ENCODE measurements at regions not wholly inside any gene's neighbourhood (a gene's known extent, or its start where the extent isn't known, plus 50 kb on each side); places are given as distances from the start of the nearest gene placed in this dataset.

DNA sequence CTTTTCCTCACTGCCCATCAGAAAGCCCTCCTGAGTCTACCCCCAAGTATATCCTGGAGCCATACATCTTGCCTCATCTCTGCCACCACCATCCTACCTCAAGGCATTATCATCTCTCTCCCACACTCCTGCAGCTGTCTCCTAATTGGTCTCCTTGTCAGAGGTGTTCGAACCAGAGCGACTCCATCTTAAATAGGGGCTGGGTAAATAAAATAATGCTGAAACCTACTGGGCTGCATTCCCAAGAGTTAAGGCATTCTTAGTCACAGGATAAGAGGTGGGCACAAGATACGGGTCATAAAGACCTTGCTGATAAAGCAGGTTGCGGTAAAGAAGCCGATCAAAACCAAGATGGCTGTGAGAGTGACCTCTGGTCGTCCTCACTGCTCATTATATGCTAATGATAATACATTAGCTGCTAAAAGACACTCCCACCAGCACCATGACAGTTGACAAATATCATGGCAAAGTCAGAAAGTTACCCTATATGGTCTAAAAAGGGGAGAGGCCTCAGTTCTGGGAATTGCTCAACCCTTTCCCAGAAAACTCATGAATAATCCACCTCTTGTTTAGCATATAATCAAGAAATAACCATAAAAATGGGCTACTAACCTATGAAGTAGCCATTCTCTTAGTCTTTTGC lies 97.0 kb upstream of the C16orf82 start:
- no peak for DNase-seq
- no TSS peak for BruUV-seq (replicated peaks)
- CTCF ChIA-PET: no interaction called here
- Mint-ChIP-seq H3K27me3 (ENCODE audit: unreplicated experiment) (peaks cover 5% of the 10 kb centered on the region), H3K36me3 (ENCODE audit: insufficient read depth, unreplicated experiment) (no peaks in the 10 kb centered on the region), H3K4me3 (ENCODE audit: low read depth, unreplicated experiment) (no peak overlapping the region), H3K9me3 (ENCODE audit: low read depth, unreplicated experiment) (peaks cover 3% of the 10 kb centered on the region), H3K27ac (ENCODE audit: unreplicated experiment) (no peak overlapping the region), H3K4me1 (ENCODE audit: low read depth, unreplicated experiment) (no peaks in the 10 kb centered on the region)
- TF ChIP-seq, protein P1, sequence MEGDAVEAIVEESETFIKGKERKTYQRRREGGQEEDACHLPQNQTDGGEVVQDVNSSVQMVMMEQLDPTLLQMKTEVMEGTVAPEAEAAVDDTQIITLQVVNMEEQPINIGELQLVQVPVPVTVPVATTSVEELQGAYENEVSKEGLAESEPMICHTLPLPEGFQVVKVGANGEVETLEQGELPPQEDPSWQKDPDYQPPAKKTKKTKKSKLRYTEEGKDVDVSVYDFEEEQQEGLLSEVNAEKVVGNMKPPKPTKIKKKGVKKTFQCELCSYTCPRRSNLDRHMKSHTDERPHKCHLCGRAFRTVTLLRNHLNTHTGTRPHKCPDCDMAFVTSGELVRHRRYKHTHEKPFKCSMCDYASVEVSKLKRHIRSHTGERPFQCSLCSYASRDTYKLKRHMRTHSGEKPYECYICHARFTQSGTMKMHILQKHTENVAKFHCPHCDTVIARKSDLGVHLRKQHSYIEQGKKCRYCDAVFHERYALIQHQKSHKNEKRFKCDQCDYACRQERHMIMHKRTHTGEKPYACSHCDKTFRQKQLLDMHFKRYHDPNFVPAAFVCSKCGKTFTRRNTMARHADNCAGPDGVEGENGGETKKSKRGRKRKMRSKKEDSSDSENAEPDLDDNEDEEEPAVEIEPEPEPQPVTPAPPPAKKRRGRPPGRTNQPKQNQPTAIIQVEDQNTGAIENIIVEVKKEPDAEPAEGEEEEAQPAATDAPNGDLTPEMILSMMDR (IDR thresholded peaks at IDR 0.05; ENCODE audit: unreplicated experiment): no peak
- intact Hi-C loops (cut with micrococcal nuclease; ENCODE audit: unreplicated experiment): no loop called here

DNA sequence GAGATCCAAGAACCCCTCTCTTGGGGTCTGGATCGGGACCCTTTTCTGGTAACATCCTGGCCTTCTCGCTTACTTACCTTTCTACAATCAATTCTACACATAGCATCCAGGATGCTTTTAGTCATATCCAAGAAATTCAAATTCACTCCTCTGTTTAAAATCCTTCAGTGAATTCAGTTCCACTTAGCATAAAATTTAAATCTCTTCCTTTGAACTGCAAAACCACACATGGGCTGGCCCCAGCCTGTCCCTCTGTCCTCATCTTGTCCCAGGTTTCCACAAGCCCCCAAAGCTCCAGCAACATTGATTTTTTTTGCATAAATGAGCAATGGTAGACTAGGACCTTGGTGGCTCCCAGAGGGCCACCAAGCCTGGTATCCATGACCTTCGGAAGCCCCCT lies 96.4 kb upstream of the C16orf82 start:
- BruUV-seq (replicated peaks): no TSS peak
- intact Hi-C loops (cut with micrococcal nuclease; ENCODE audit: unreplicated experiment): no loop called here
- no peak overlapping the region for H3K27ac Mint-ChIP-seq (ENCODE audit: unreplicated experiment)

DNA sequence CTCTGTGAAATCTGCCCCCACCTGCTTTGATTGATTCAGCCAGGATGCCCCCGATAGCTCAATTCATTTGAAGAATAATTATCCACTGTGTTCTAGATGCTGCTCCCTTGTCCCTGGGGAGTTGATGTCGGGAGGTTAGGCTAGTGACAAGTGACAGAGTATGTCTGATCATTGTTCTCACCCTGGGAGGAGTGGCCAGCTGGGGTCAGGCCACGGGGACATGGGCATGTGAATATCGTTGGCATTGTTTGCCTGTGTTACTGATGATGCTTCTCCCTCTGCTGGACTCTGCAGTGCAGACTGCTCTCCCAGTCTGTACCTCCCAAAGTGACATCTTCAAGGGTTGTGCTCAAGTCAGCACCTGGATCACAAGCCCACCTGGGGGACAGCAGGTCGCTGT lies 89.9 kb upstream of the C16orf82 start:
- Mint-ChIP-seq H3K9me3 (ENCODE audit: low read depth, unreplicated experiment) (no peaks in the 10 kb centered on the region), H3K4me1 (ENCODE audit: low read depth, unreplicated experiment) (no peaks in the 10 kb centered on the region), H3K27ac (ENCODE audit: unreplicated experiment) (no peak overlapping the region), H3K4me3 (ENCODE audit: low read depth, unreplicated experiment) (no peak overlapping the region), H3K27me3 (ENCODE audit: unreplicated experiment) (peaks cover 8% of the 10 kb centered on the region), H3K36me3 (ENCODE audit: insufficient read depth, unreplicated experiment) (no peaks in the 10 kb centered on the region)
- intact Hi-C loops (cut with micrococcal nuclease; ENCODE audit: unreplicated experiment): no loop called here
- TF ChIP-seq, protein P1 (IDR thresholded peaks at IDR 0.05; ENCODE audit: unreplicated experiment): no peak
- CTCF ChIA-PET: interaction anchor here (1.3 kb wide), 1 partner anchor 10 kb away, joined by 3 read pairs; no protein-coding TSS in a partner anchor
- DNase-seq: no peak
- BruUV-seq (replicated peaks): no TSS peak

More for the DNA sequence above, 96.4 kb upstream of the C16orf82 start:
- no peak overlapping the region for H3K4me3 Mint-ChIP-seq (ENCODE audit: low read depth, unreplicated experiment)
- peaks cover 8% of the 10 kb centered on the region for H3K27me3 Mint-ChIP-seq (ENCODE audit: unreplicated experiment)
- CTCF ChIA-PET: no interaction called here
- no peak for DNase-seq
- H3K36me3 Mint-ChIP-seq (ENCODE audit: insufficient read depth, unreplicated experiment): no peaks in the 10 kb centered on the region
- TF ChIP-seq, protein P1 (IDR thresholded peaks at IDR 0.05; ENCODE audit: unreplicated experiment): no peak
- H3K9me3 Mint-ChIP-seq (ENCODE audit: low read depth, unreplicated experiment): peaks cover 3% of the 10 kb centered on the region
- no peaks in the 10 kb centered on the region for H3K4me1 Mint-ChIP-seq (ENCODE audit: low read depth, unreplicated experiment)

DNA sequence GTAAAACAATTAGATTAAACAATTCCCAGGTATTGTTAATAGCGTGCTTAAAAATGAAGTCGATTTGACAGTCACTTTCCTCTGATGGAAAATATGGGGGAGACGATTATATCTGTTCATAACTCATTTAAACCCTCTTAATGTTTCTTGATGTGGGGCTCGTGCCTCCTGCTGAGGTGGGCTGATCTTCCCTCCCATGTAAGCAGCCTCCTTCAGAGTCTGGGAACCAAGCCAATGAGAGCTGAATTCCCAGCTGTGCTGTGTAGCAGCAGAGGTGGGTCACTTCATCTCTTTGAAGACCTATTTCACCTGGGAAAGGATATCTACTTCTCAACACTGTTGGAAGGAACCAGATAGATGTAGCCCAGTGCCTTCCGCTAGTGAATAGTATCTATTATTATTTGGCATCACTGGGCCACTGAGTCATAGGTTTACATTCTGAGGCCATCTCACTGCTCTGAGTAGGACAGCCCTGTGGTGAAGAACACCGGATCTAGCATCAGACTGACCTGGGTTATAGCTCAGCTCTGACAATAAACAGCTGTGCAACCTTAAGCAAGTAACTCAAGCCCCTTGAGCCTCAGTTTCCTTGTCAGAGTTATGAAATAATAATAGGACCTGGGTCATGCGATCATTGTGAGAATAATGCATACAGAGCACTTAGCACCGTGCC lies 85.3 kb upstream of the C16orf82 start:
- CTCF ChIA-PET: interaction anchor here (0.7 kb wide), 1 partner anchor 46 kb away, joined by 4 read pairs; no protein-coding TSS in a partner anchor
- Mint-ChIP-seq H3K4me1 (ENCODE audit: low read depth, unreplicated experiment) (no peaks in the 10 kb centered on the region), H3K9me3 (ENCODE audit: low read depth, unreplicated experiment) (no peaks in the 10 kb centered on the region), H3K27me3 (ENCODE audit: unreplicated experiment) (peaks cover 8% of the 10 kb centered on the region), H3K4me3 (ENCODE audit: low read depth, unreplicated experiment) (no peak overlapping the region), H3K36me3 (ENCODE audit: insufficient read depth, unreplicated experiment) (no peaks in the 10 kb centered on the region), H3K27ac (ENCODE audit: unreplicated experiment) (no peak overlapping the region)
- TF ChIP-seq, protein P1 (IDR thresholded peaks at IDR 0.05; ENCODE audit: unreplicated experiment): no peak
- BruUV-seq (replicated peaks): no TSS peak
- no peak for DNase-seq
- intact Hi-C loops (cut with micrococcal nuclease; ENCODE audit: unreplicated experiment): no loop called here

Data from Calu3 (cell line).